ENCODE measurements at regions not wholly inside any gene's neighbourhood (a gene's known extent, or its start where the extent isn't known, plus 50 kb on each side); places are given as distances from the start of the nearest gene placed in this dataset.
A peak's percentile ranks its signal among the peaks of the same experiment; 100 is the strongest.
"Not testable (repeated sequence)": the region's sequence is repeated elsewhere in the genome, so short reads cannot be mapped to it uniquely, and the experiment has no call there.

DNA sequence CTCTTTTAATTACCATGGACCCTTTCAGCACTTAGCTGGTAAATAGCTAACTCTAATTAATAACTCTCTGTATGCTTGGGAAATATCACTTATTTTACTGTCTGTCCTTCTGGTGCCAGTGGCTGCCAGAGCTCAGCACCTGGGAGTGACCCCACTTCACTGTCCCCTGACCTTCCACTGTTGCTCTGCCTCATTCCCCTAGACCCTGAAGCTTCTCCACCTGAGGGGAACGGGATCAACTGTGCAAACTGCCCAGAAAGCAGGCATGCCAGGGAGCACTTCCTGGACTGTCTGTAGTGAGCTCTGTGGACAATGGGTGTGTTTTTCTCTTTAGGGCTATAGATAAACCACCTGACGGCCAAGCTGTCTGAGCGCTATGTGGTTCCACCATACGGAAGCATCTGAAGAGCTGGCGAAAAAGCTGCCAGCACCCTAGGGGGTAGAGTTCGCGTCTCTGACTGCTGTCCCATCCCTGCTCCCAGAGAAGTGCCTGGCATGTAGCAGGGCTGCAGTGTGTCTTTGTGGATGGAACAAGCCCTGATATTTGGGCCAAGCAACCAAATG, 106.3 kb upstream of the FOXA2 start:
- DNase-seq (ENCODE audit: low read depth), result no peak

DNA sequence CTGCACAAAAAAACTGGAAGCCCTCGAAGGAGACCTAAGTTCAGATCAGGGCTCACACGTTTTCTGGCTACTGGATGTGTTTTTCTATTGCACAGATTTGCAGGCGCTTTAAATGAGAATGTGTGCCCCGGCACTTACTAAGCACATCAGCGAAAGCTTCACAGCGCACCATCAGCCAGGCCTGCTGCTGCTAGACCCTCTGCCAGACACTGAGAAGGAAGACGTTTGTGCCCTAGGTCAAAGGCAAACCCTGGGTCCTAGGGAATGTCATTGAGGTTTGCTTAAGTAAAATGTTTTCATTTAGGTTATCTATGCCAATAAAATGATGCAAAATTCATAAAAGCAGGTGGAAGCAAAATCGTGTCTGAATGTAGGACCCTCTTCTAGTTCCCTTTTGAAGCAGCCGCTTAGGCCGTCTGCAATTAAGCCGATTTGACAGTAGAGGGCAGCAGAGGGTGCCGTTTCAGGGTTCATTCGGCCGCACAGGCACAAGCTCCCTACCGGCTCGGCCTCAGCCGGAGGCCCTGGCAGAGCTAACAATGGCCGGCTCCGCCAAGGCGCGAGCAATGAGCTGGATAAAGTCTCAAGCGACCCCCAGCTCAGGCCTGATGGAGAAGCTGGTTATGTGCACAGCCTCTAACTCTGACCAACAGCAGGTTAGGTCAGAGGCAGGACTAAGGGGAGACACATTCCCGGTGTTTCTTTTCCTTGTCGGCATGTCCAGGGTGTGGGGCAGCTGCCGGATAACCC, 107.2 kb upstream of the FOXA2 start:
- peak; percentile 51 for DNase-seq (ENCODE audit: low read depth)

DNA sequence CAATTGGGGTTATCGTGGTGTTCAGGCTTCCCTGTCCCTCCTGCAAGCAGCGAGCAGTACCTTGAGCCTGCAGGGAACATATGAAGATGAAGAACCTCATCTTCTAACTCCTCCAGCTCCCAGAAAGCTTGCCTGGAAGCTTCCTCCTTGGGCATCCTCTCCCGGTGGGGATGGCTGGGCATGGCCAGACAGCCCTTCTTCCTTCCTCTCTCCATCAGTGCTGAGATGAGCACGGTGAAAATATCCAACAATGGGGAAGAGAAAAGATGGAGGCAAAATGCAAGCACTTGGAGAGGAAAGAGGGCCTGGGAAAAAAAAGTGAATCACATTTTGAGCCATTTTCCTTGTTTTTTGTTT, 107.7 kb upstream of the FOXA2 start:
- DNase-seq (ENCODE audit: low read depth), result no peak

DNA sequence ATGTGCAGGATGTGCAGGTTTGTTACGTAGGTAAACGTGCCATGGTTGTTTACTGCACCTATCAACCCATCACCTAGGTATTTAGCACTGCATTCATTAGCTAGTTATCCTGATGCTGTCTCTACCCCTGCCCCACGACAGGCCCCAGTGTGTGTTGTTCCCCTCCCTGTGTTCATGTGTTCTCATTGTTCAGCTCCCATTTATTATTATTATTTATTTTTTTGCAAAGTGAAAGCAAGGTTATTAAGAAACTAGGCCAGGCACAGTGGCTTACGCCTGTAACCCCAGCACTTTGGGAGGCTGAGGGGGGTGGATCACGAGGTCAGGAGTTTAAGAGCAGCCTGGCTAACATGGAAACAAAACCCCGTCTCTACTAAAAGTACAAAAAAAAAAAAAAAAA, 108.2 kb upstream of the FOXA2 start:
- not testable (repeated sequence) for DNase-seq (ENCODE audit: low read depth)

DNA sequence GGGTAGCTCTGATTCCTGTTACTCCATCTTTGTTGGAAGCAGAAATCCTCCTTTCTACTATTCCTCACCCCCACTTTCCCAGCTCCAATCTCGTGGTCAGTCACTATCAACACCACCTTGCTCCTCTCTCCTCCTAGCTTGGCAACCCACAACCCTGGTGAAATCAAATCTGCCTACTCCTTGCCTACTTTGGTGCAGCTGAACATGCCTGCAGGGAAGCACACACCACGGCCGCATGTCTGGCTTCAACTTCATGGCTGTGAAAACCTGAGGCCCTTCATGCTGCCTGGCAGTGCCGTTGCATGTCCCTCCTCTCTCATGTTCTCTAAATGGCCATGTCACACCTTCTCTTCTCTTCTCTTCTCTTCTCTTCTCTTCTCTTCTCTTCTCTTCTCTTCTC, 112.4 kb upstream of the FOXA2 start:
- no peak for DNase-seq (ENCODE audit: low read depth)

DNA sequence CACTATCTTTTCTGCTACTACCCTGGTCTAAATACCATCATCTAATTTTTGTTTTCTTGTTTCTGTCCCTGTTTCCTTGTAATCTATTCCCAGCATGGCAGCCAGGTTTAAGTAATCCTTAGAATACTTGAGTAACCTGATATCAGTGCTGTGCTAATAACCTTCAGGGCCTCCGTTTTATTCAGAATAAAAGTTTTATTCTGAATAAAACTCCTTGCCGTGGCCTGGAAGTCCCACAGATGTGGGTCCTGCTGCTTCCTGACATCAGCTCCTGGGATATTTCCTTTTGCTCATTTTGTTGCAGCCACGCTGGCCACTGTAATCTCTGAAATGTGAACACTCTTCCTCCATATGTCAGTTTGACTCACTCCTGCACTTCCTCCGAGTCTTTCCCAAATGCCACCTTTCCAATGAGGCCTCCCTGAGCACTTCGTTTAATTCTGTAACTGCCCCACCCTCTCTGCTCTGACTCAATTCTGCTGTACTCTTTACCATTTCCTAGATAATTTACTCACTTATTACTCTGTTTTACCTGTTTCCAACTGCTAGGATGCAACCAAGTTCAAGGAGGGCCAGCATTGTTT, 114.0 kb upstream of the FOXA2 start:
- DNase-seq (ENCODE audit: low read depth), result no peak

DNA sequence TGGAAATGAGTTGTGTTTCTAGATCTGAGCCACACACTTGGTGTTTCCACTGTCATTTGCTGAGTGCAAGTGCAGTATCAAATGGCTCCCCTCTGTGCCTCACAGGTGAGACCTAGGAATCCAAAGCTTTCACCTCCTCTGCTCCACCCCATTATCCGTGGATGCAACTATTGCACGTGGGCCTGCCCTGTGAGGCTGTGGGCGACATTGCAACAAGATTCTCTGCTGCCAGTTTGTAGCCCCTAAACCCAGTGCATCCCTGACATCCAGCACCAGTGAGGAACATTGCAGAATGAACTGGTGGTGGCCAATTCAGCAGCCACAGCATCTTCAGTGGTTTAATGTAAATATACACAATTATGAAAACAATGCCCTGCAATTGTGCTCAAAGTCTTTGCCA, 115.0 kb upstream of the FOXA2 start:
- DNase-seq (ENCODE audit: low read depth), result no peak

DNA sequence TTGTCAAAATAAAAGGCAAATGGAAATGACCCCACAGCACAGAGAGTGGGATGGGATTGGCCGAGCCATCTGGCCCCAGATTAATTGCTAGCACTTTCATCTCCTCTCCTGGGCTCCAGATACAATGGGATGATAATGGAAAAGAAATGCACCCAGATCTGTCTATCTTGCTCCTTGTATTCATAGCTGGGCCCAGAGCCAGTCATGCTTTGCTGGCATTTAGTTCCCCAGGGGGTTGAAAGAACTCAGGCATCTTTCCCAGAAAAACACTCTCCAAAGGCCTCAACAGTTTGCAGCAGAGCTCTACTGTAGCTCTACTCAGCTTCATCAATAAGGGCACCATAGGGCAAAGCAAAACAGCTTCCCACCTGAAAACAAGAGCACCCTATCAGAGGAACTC, 116.0 kb upstream of the FOXA2 start:
- DNase-seq (ENCODE audit: low read depth), result no peak

DNA sequence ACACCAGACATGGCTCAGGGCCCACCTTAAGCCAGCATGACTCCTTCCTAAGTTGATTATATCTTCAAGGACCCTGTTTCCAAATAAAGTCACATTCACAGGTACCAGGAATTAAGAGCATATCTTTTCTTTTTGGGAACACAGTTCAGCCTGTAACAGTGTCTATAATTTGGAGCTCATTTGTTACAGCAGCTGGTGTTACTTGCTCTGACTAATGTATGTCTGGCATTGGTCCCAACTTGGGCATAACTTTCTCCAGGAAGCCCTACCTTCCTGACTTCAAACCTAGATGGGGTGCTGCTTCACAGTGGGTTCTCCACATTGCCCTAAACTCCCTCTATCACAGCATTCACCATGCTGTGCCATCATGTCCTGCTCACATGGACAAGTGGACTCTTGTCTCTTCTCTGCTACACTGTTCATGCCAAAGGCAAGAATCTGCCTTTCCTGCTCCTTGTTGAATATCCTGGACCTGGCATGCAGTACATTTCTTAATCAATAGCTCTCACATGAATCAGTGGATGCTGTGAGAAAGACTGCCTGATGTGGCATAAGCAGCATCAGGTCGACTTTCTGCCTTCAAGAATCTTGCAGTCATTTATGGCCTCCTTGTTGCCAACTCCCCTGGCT, 117.4 kb upstream of the FOXA2 start:
- DNase-seq (ENCODE audit: low read depth), result no peak

DNA sequence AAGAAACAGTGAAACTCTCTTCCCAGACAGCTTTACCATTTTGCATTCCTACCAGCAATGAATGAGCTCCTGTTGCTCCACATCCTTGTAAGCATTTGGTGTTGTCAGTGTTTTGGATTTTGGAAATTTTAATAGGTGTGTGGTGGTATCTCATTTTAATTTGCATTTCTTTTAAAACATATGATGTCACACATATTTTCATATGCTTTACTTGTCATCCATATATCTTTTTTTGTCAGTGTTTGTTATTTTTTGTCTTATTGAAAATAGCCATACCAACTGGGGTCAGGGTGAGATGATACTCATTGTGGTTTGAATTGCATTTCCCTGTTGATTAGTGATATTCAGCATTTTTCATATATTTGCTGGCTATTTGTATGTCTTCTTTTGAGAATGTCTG, 119.5 kb upstream of the FOXA2 start:
- DNase-seq (ENCODE audit: low read depth), result no peak

DNA sequence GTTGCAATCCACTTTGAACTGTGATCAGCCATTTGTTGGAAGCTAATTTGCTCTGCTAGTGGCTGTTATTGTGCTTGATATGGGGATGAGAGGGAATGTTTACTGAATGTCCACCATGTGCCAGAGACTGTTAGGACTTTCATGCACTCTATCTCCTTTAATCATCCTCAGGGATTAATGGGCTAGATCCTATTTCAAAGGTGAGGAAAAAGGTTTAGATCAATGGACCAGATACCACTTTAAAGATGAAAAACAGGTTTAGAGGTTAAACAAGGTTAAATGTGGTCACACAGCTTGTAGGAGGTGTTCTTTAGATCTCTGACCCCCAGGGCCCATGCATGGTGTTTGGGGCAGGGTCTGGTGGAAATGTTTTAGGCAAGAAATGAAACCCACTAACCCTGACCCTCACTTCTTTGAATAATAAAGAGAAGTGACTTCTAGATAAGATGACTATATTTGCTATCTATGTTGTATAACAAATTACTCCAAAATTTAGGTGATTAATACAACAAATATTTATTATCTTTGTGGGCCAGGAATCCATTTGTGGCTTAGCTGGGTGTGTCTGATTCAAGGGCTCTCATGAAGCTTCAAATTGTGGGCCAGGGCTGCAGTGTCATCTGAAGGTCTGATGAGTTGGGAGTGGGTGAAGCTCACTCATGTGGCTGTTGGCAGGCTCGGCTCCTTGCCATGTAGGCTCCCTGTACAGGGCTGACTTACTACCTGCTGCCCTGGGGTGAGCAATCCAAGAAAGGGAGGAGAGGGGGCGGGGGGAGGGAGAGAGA, 127.8 kb upstream of the FOXA2 start:
- no peak for DNase-seq (ENCODE audit: low read depth)

DNA sequence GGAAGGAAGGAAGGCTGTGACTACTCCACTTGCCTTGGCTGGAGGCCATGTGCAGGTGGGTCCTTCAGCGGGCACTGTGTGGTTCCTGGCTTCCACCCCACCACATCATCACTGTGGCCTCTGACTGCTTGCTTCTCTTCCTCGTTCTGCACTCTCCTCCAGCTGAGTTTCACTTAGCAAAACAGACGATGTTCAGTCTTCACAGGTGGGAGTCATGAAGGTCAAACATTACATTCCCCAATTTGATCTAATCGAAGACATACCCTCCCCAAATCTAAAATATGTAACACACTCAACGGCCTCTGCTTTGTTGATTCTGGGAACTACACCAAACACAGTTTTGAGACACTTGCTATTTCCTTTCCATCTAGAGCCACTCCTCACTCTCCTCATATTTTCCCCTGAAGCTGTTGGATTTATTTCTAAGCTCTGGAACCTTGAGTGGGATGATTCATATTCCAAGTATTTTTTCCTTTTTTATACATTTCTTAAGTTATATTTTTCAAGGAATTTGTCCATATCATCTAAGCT, 132.5 kb upstream of the FOXA2 start:
- no peak for DNase-seq (ENCODE audit: low read depth)

DNA sequence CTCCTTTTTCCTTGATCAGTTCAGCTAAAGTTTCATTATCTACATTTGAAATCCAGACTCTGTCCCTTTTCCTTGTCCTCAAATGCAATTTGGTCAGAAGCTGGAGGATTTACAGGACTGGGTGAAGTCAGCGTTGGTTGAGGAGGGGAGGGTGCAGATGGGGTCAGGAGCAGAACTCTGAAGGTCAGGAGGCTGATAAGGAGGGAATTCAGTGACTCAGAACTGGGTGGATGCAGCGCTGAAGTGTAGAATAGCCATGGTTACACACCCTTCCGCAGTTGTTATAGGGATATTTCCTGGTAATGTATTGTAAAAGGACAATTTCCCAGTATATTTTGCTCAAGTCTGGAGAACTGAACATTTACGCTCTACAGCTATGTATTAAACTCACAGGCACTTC, 133.1 kb upstream of the FOXA2 start:
- DNase-seq (ENCODE audit: low read depth), result no peak

DNA sequence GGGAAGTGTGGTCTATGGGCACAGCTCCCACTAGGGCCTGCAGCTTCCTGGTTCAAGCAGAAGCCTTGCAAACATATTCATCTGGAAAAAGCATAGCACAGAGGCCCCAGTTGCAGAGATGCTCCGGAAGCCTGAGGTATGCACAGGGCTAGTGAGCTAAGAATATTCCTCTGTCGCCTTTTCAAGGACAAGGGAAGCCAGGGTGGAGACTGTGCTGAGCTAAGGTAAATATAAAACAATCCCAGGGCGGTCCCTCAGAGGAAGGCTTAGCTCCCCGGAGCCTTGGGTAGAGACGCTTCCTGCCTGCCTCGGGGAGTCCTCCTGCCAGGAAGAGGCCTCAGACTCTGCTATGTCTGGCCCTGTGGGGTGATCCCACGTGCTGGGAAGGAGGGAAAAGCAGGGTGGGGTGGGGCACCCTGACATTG, 134.8 kb upstream of the FOXA2 start:
- no peak for DNase-seq (ENCODE audit: low read depth)

DNA sequence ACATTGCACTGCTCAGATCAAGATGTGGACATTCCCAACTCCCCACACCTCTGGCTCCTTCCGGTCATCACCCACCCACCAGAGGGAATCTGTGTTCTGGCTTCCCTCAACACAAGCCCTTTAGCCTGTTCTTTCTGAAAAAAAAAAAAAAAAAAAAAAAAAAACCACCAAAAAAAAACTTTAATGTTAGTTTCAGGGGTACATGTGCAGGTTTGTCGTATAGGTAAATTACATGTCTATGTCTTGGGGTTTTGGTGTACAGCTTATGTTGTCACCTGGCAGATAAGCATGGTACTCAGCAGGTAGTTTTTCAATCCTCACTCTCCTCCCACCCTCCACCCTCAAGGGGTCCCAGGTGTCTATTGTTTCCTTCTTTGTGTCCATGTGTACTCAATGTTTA, 135.8 kb upstream of the FOXA2 start:
- DNase-seq (ENCODE audit: low read depth), result no peak

DNA sequence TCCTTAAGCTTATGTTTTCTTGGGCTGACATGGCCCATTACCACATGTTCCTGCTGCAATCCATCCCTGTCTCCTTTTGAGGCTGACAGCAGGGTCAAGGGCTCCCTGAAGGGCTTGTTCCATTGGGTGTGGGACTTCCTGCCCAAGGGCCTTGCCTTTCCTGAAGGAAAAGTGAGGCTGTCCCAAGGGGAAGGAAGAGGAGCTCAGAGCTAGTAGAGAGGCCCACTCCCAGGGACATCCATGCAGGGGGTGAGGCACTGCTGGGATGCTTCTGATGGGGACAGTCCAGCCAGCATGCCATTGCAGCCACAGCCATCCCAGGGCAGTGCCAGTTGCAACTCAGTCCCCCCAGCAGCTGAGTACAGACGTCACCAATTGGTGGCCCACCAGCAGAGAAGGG, 138.4 kb upstream of the FOXA2 start:
- no peak for DNase-seq (ENCODE audit: low read depth)

DNA sequence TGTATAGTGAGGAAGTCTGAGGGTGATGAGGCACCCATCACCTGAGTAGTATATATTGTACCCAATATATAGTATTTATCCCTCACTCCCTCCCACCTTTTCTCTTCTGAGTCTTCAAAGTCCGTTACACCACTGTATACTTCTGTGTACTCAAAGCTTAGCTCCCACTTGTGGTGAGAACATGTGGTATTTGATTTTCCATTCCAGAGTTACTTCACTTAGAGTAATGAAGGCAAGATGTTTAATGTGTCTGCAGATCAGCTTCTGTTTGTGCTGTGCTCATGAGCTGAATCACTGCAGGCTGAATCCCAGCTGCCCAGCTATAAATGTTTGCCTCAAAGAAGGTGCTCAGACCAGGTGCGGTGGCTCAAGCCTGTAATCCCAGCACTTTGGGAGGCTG, 139.3 kb upstream of the FOXA2 start:
- DNase-seq (ENCODE audit: low read depth), result no peak

DNA sequence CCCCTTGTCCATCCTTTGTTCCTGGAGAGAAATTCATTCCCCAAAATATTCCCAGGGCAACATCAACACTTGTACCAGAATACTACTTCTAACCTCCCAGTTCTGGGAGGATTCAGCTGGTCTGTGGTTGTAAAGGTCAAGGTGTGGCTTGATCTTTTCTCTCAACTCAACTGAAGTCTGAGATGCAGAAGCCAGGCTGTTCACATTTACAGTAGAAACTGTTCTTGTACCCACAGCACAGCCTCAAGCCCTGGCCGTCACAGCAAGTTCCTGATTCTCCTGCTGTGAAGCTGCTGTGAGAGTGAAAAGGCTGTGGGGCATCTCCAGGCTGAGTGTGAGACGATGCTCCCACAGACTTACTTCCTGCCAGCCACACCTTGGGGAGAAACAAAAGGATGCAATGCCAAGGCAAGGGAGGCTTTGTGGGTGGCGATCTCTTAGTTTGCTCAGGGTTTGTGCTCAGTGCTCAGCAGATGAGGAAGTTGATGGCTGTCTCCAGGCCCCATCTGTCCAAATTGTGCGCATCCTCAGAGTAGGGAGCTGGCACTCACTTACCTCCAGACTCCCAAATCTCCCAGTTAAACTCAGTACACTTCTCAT, 143.9 kb upstream of the FOXA2 start:
- no peak for DNase-seq (ENCODE audit: low read depth)

DNA sequence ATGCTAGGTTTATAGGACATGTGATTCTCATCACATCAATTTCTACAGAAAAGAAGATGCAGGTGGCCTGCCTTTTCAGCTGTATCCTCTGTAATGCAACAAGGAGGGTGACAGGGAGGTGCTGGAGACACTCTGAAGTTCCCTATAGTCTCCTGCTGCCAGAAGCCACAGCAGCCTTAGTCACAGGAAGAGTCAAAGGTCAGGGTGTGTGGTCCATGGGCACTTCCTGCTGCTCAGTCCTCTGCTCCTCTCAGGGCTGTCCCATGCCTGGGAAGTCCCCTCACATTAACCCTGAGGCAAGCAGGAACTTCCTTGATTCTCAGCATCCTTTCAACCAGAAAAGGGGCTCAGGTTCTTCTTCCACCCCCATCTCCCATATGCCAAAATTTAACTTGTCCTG, 144.8 kb upstream of the FOXA2 start:
- peak; percentile 37 for DNase-seq (ENCODE audit: low read depth)

DNA sequence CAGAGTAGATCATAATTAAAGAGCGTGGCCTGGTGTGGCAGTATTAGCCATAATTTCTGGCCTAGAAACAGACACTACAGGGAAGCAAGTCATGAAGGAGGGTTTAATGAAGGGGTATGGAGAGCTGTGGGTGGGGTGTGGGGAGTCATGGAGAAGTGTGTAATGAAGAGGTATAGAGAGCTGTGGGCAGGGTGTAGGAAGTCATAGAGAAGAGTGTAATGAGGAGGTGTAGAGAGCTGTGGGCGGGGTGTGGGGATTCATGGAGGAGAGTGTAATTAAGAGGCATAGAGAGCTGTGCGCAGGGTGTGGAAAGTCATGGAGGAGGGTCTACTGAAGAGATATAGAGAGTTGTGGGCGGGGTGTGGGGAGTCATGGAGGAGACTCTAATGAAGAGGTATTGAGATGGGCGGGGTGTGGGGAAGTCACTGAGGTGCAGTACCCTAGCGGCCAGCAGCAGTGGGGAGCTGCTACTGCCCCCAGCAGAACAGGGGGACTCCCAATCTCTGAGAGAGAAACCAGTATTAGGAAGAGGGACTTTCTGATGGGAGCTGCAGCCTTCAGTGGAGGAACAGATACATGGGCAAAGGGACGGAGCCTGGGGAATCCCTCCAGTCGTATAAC, 145.4 kb upstream of the FOXA2 start:
- no peak for DNase-seq (ENCODE audit: low read depth)

DNA sequence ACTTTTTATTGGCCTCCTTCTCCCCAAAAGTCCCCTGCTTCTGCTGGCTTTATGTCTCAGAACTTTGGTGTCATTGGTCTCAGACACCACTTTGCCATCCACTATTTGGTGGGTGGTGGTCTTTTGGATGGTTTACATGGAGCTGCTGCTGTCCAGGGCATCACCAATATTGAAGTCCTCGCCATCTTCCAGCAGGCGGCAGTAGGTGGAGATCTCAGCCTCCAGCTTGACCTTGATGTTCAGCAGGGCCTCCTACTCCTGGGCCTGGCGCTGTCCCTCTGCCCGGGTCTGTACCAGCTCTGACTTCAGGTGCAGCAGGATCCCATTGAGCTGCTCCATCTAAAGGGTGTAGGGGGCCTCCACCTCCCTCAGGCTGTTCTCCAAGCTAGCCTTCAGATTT, 148.4 kb upstream of the FOXA2 start:
- DNase-seq (ENCODE audit: low read depth), result no peak

All from ELR (cell line).